SK-N-MC (cell line): ENCODE measurements at regions not wholly inside any gene's neighbourhood (a gene's known extent, or its start where the extent isn't known, plus 50 kb on each side); places are given as distances from the start of the nearest gene placed in this dataset.

Experiments
- EZH2 ChIP-seq: fragments of 200-600 bp; sonication (generic); IDR thresholded peaks from one replicate; pipeline ENCODE4 v1.6.1; 2017; ENCODE audit warnings: antibody characterized with exemption
- FOXP2 ChIP-seq: optimal IDR thresholded peaks from 2 replicates; pipeline ENCODE3; 2011; ENCODE audit warnings: mild to moderate bottlenecking, moderate library complexity; ENCODE audit not compliant: insufficient read depth; ENCODE audit errors: extremely low read length, control extremely low read depth
- POLR2AphosphoS5 ChIP-seq: IDR thresholded peaks from 2 replicates; pipeline ENCODE4 v1.6.1; 2012; ENCODE audit warnings: mild to moderate bottlenecking, low read depth, low read length, borderline replicate concordance

- TF ChIP-seq POLR2AphosphoS5 (no peak), EZH2 (no peak), FOXP2 (no peak)
Observed at GRCh38 chr1:148263906-148264255, 111.8 kb upstream of the NBPF11 start.
